SKM-1 treated with dmso at 0.1 percent for 144 hours (cell line): ENCODE measurements at regions not wholly inside any gene's neighbourhood (a gene's known extent, or its start where the extent isn't known, plus 50 kb on each side); places are given as distances from the start of the nearest gene placed in this dataset.

Experiments used
- DNase-seq: peaks from one replicate; lab custom pipeline; 2025; ENCODE audit not compliant: unreplicated experiment; lab: John Stamatoyannopoulos, UW

GRCh38 chr5:87877495-87877894 lies 391.1 kb downstream of the TMEM161B start:
- DNase-seq = no peak

GRCh38 chr5:87877023-87877422 lies 391.6 kb downstream of the TMEM161B start:
- DNase-seq = no peak

GRCh38 chr5:87876616-87877015 lies 392.0 kb downstream of the TMEM161B start:
- DNase-seq = no peak

- no peak for DNase-seq
Measured at GRCh38 chr5:87872986-87873385, 395.7 kb downstream of the TMEM161B start.

- DNase-seq = no peak
Measured at GRCh38 chr5:87868792-87869191, 399.9 kb downstream of the TMEM161B start.

GRCh38 chr5:87867281-87867680 lies 401.4 kb downstream of the TMEM161B start:
- DNase-seq = no peak

GRCh38 chr5:87853541-87853940 lies 415.1 kb downstream of the TMEM161B start:
- no peak for DNase-seq

- no peak for DNase-seq
Measured at GRCh38 chr5:87851603-87852002, 417.0 kb downstream of the TMEM161B start.

- no peak for DNase-seq
Measured at GRCh38 chr5:87850843-87851242, 417.8 kb downstream of the TMEM161B start.

- DNase-seq = no peak
Measured at GRCh38 chr5:87845734-87846133, 422.9 kb downstream of the TMEM161B start.

GRCh38 chr5:87844866-87845265 lies 423.8 kb downstream of the TMEM161B start:
- no peak for DNase-seq

- DNase-seq = no peak
Measured at GRCh38 chr5:87844449-87844848, 424.2 kb downstream of the TMEM161B start.

GRCh38 chr5:87836696-87837095 lies 424.0 kb upstream of the CCNH start:
- no peak for DNase-seq

GRCh38 chr5:87831499-87831898 lies 418.8 kb upstream of the CCNH start:
- no peak for DNase-seq

GRCh38 chr5:87829217-87829551 lies 416.5 kb upstream of the CCNH start:
- DNase-seq = no peak

- DNase-seq = no peak
Measured at GRCh38 chr5:87828545-87829216, 416.0 kb upstream of the CCNH start.

GRCh38 chr5:87827539-87827938 lies 414.8 kb upstream of the CCNH start:
- no peak for DNase-seq

GRCh38 chr5:87826507-87826906 lies 413.8 kb upstream of the CCNH start:
- DNase-seq = no peak

- no peak for DNase-seq
Measured at GRCh38 chr5:87825583-87825982, 412.9 kb upstream of the CCNH start.

GRCh38 chr5:87807783-87808182 lies 395.1 kb upstream of the CCNH start:
- no peak for DNase-seq

GRCh38 chr5:87803352-87803751 lies 390.6 kb upstream of the CCNH start:
- no peak for DNase-seq

GRCh38 chr5:87791869-87792268 lies 379.1 kb upstream of the CCNH start:
- no peak for DNase-seq

GRCh38 chr5:87788416-87788815 lies 375.7 kb upstream of the CCNH start:
- no peak for DNase-seq
